ENCODE measurements at regions not wholly inside any gene's neighbourhood (a gene's known extent, or its start where the extent isn't known, plus 50 kb on each side); places are given as distances from the start of the nearest gene placed in this dataset.
A peak's percentile ranks its signal among the peaks of the same experiment; 100 is the strongest.

DNA sequence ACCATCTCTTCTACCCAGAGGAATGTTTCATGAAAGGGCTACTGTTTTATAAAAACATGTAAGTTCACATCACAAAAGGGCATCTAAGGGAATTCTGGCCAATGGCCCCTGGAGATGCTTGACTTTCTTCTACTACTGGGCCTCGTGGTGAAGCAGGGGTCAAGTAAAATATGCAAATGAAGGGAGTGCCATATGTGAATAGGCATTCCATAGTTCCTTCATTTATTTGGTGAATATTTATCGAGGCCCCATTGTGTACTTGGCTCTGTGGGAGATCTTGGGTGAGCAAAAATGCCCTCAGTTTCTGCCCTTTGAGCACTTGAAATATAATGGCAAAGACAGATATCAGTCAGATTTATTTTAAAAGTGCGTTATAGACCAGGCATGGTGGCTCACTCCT is 101.3 kb upstream of the CACNA2D3 start:
- no peak for DNase-seq (ENCODE audit: low read depth, low spot score)

GRCh38 chr3:54020436-54020835 is 101.9 kb upstream of the CACNA2D3 start:
- DNase-seq (ENCODE audit: low read depth, low spot score), result no peak

DNA sequence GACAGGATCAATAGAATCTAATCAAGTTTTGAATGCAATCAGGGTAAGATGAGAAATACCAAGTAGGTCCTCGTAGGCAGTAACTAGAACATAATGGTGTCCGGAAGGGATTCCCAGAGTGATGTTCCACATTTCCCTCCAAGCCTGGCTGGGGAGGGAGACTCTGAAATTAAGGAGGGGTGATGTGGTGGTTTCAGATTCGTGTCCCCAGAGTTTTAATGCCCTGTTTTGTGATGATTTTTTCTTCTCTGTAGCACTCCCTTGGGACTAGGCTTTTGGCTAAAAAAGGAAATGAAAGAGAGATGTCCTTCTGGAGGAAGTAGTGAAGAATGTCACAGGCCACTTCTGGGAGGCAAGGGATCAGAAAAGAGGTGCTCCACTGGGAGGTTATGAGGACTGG is 108.3 kb upstream of the CACNA2D3 start:
- DNase-seq (ENCODE audit: low read depth, low spot score), result no peak

GRCh38 chr3:54008744-54009143 is 113.6 kb upstream of the CACNA2D3 start:
- peak; percentile 62 for DNase-seq (ENCODE audit: low read depth, low spot score)

GRCh38 chr3:54008099-54008498 is 114.3 kb upstream of the CACNA2D3 start:
- DNase-seq (ENCODE audit: low read depth, low spot score), result peak; percentile 27

GRCh38 chr3:54004335-54004734 is 112.7 kb upstream of the SELENOK start:
- DNase-seq (ENCODE audit: low read depth, low spot score), result no peak

- DNase-seq (ENCODE audit: low read depth, low spot score), result no peak
These were observed 111.5 kb upstream of the SELENOK start for GRCh38 chr3:54003136-54003535.

DNA sequence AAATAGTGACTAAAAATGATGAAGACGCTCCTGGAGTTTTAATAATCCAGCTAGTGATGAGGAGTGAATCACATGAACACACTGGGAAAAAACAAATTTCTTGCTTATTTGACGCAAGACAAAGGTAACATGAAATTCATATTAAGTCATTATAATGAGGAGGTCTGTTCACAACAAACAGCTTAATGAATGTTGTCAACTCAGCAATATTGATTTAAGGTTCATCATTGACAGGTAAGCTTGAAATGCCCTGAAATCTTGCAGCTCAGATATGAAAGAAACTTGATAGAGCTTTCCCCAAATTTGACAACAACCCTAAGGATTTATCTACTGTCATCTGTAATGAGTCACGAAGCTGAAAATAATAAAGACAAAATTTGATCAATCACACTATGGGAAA is 108.1 kb upstream of the SELENOK start:
- DNase-seq (ENCODE audit: low read depth, low spot score), result no peak

- no peak for DNase-seq (ENCODE audit: low read depth, low spot score)
These were observed 107.3 kb upstream of the SELENOK start for GRCh38 chr3:53998980-53999379.

DNA sequence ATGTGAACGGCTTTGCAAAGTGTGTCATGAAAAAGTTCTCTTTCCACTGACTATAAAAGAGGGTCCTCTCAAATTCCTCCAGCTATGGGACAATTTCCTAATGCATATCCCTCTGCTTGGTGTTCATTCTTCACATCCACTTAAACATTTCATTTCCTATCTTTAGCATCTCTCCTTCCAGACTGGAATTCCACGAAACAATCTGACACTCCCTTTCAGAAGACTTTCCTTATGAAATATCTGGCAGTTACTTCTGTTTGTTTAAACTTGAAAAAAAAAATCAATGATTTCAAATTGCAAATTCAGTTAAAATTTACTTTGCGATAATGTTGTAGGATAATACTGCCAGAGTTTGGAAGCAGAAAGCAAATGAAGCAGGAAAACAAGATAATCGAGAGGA is 105.8 kb upstream of the SELENOK start:
- DNase-seq (ENCODE audit: low read depth, low spot score), result no peak

DNA sequence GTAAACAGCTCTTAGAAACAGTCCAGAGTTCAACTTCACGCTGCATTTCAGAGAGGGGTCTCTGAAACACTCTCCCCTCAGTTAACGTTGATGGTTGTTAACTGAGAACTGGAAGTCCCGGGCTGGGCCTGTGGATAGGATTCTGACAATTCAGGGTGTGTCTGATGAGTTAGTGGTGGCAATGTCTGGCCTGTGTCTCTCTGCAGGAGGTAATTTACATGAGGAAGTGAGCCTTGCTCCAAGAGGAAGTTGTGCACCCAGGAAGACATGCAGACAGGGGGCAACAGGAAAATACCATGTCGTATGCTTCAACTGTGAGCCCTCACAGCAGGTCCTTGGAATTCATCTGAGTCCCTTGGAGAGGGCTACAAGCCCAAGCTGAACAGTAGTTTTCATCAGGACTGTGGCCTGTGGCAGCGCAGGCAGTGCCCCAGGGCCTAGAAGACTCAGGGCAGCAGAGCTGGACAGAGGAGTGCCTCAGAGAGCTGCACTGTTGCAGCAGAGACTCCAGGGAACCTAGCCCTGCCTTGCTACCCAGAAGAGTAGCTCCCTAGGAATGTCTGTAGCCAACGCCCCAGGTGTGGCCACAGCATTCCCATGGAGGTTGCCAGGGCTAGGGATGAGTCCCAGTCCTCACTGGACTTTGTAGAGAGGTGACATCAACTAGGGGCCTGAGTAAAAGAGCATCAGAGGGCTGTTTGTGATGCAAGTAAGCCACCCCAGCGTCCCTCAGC is 104.6 kb upstream of the SELENOK start:
- peak; percentile 49 for DNase-seq (ENCODE audit: low read depth, low spot score)

GRCh38 chr3:53994986-53995603 is 103.4 kb upstream of the SELENOK start:
- DNase-seq (ENCODE audit: low read depth, low spot score), result no peak

DNA sequence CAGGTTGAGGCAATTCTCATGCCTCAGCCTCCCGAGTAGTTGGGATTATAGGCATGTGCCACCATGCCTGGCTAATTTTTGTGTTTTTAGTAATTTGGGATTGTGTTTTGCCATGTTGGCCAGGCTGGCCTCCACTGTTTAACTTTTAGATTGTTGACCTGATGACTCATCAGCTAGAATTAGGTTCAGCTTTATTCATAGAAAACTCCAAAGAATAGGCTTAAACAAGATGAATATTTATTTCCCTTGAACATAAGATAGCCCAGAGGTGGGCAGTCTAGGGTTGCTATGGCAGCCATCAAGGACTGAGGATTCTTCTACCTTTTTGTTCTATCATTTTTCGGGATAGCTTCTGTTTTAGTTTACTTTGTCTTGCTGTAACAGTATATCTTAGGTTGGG is 99.6 kb upstream of the SELENOK start:
- DNase-seq (ENCODE audit: low read depth, low spot score), result no peak

GRCh38 chr3:53989946-53990345 is 98.3 kb upstream of the SELENOK start:
- no peak for DNase-seq (ENCODE audit: low read depth, low spot score)

GRCh38 chr3:53989451-53989850 is 97.8 kb upstream of the SELENOK start:
- DNase-seq (ENCODE audit: low read depth, low spot score), result no peak

GRCh38 chr3:53978386-53978785 is 86.7 kb upstream of the SELENOK start:
- peak; percentile 21 for DNase-seq (ENCODE audit: low read depth, low spot score)

- no peak for DNase-seq (ENCODE audit: low read depth, low spot score)
These were observed 83.7 kb upstream of the SELENOK start for GRCh38 chr3:53975382-53975781.

- DNase-seq (ENCODE audit: low read depth, low spot score), result no peak
These were observed 82.7 kb upstream of the SELENOK start for GRCh38 chr3:53974324-53974723.

- DNase-seq (ENCODE audit: low read depth, low spot score), result no peak
These were observed 82.2 kb upstream of the SELENOK start for GRCh38 chr3:53973905-53974304.

DNA sequence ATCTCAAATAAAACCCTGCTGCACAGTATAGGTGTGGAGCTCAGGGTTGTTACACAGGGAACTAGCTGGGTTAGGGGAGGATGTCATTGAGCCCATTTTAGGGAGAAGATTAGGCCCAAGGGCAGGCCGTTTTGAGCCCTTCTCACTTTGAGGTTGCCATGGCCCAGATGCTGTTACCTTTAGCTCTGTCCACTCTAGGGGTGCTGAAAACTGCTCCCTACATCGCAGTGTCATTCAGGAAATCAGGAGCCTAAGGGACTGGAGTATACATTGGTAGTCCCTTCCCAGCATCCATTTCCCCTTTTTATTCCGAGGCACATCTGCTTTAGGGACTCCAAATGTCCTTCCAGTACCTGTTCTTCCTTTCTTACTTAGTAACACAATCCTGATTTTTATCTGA is 79.0 kb upstream of the SELENOK start:
- peak; percentile 25 for DNase-seq (ENCODE audit: low read depth, low spot score)

DNA sequence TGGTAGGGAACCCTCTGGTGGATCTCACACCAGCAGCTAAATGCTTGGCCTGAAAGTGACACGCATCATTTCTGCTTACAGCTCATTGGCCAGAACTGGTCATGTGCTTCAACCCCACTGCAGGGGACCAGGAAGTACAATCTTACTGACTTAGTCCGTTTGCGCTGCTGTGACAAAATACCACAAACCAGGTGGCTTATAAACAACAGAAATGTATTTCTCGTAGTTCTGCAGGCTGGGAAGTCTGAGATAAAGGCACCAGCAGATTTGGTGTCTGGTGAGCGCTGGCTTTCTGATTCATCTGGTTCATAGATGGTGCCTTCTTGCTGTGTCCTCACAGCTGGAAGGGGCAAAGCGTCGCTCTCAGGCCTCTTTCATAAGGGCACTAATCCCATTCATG is 77.4 kb upstream of the SELENOK start:
- no peak for DNase-seq (ENCODE audit: low read depth, low spot score)

DNA sequence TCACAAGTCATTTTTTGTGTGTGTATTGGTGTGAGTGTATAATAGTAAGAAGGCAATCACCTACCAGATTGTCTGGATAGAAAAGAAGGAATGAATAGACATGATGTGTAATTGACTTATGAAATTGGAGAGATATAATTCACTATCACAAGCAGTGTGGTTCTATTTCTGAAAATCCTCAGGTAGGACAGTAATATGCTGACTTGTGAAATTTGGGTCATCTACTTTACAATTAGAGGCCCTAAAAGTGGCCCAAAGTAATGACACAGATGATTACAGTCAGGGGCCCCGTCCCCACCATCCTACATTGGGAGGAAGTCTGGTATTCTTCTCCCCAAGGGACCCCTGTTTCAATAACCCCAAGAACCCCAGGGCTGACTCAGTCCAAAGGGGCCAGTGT is 73.6 kb upstream of the SELENOK start:
- DNase-seq (ENCODE audit: low read depth, low spot score), result no peak

DNA sequence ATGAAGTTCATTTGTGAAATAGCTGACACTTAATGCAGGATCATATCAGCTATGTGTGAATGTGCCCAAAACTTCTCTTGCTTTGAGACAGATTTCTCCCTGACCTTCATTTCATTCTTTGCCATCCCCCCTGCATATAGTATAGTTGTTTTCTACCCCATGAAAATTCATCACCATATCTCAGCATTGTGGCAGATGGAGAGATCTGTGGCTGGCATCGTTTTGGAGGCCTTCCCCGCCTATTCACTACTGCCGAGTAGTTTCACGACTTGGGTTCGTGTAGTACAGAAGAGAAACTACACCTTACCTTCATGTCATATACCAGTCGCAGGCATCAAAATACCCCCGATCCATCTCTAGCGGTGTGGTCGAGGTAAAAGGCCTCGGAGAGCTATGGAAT is 66.2 kb upstream of the SELENOK start:
- no peak for DNase-seq (ENCODE audit: low read depth, low spot score)

GRCh38 chr3:53956586-53956985 is 64.9 kb upstream of the SELENOK start:
- DNase-seq (ENCODE audit: low read depth, low spot score), result no peak

Measured in ELF-1 (cell line).